NCI-H2081 treated with DMSO at 0.1 percent for 48 hours (cell line): ENCODE measurements at regions not wholly inside any gene's neighbourhood (a gene's known extent, or its start where the extent isn't known, plus 50 kb on each side); places are given as distances from the start of the nearest gene placed in this dataset.

Experiments
- DNase-seq: peaks from one replicate; lab custom pipeline; 2025; lab: John Stamatoyannopoulos, UW

- no peak for DNase-seq
Observed at GRCh38 chr6:40340957-40341356, 246.2 kb downstream of the LRFN2 start.

DNA sequence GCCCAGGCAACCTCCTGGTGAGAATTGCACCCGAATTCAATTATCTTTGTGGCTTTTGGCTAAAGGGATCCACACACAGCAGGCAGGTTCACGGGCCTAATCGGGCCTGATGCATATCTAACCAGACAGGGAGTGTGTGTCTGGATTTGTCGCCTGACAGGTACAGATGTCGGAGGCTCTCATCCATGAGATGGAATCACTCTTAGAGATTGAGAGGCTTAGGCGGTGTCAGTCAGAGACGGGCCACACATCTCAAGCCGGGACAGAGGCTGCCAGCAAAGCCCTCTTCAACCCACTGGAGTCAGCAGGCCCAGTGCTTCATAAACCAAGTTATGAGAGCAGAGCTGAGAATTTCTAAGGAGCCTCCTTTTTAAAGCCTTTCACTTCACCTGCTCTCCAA lies 247.0 kb downstream of the LRFN2 start:
- no peak for DNase-seq

DNA sequence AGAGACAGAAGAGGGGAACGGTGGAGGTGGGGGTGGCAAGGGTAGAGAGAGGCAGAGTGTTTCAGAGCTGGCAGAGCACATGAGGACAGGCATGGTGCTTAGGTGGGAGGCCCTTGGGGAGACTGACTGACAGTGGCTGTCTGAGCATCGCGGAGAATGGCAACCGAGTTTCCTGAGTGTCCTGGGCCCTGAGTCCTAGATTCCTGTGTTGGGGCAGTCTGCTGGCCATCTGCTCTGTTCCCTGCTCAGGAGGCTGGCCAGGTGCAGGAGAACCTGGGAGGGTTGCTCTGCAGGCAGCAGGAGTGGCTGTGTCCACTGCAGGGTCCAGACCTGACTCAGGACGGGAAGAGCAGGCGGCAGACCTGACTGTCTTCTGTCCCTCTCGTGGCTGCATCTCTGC lies 248.9 kb downstream of the LRFN2 start:
- no peak for DNase-seq

DNA sequence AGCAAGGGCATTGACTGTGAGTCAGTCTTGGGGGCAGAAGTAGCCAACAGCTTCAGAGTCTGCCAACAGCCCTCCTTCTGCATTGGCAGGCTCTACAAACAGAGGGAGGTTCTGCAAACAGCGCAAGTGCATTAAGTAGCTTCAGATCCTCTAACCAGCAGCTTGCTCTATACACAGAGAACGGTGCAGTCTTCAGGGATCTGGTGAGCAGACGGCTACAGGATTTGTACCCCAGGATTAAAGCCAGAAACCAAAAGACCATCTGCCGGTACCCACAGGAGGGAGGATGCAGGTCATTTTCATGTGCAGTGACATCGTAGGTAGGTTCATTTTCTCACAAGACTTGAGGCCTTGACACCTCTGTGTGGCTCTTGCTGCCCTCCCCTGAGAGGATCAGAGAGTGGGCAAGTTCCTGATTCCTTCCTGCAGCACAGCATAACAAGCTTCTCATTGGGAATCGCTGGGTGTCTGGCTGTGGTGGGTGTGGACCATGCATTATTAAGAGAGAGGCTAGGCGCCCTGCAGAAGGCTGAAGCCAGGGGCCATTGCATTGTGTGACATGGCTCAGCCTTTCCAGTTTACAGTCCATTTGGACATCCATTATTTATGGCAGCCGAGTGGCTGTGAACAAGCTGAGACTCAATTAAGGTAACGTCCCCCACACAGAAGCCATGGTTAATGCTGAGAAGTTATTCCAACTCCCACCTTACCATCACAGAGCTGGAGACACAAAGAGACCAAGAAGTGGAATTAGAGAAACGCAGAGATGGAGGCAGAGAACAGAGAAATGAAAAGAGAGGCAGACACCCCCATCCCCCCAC lies 250.0 kb downstream of the LRFN2 start:
- no peak for DNase-seq

DNA sequence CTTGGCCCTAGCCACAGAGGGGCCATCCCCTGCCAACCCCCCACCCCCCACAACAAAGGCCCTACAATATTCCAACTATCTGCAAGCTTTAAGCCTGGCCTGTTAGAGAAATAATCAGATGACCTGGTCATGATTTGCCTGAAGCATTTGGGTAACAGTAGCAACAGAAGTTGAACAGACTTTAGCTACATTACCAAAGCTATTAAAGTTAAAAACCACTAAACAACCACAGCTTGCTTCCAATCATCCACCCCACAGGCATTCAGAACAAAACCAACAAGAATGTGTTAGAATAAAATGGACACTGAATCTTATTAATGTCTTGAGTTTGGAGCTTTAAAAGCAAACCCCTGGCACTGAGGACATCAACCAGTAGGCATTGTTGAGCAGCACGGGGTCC lies 250.9 kb downstream of the LRFN2 start:
- DNase-seq = no peak

GRCh38 chr6:40334496-40335270 lies 252.5 kb downstream of the LRFN2 start:
- DNase-seq = no peak

DNA sequence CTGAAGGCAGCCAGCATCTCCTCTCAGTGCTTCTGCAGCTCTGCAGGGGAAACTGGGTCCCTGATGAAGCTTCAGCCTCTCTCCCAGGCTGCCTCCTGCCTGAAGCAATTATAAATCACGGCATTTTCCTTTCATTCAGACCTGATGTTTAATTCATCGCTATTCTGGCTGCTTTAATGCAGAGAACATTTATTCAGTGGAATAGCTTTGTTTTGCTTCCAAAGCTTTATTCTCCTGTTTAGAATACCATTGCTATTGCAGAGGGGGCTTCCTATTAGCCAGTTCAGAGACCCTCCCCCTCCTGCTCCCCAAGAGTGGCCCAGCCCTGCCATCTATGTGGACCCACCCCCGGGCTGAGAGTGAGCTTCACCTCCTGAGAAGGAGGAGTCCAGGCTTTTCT lies 255.6 kb downstream of the LRFN2 start:
- DNase-seq = no peak

DNA sequence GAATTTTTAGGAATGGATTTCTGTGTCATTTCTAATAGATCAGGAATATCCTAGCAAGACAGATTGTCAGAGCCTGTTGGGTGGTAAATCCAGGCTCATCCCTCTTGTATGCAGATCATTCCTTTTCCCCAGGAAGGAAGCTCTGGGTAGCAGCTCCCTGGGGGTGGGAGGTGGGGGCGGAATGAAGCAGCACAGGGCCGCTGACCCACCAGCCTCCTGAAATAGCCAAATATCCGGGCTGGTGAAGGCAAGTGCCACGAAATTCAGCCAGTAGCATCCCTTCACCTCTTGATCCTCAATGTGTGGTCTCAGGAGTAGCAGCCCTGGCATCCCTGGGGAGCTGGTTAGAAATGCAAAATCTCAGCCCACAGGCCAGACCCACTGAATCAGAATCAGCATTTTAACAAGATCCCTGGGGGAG lies 256.9 kb downstream of the LRFN2 start:
- no peak for DNase-seq

- DNase-seq = no peak
Observed at GRCh38 chr6:40328986-40329545, 258.1 kb downstream of the LRFN2 start.

GRCh38 chr6:40328386-40328985 lies 258.7 kb downstream of the LRFN2 start:
- DNase-seq = peak; percentile 17

GRCh38 chr6:40326714-40327421 lies 260.3 kb downstream of the LRFN2 start:
- DNase-seq = peak; percentile 44

- DNase-seq = no peak
Observed at GRCh38 chr6:40325791-40326190, 261.4 kb downstream of the LRFN2 start.

GRCh38 chr6:40325041-40325440 lies 262.1 kb downstream of the LRFN2 start:
- DNase-seq = no peak

GRCh38 chr6:40323881-40324634 lies 263.1 kb downstream of the LRFN2 start:
- no peak for DNase-seq

- DNase-seq = no peak
Observed at GRCh38 chr6:40322336-40322735, 264.8 kb downstream of the LRFN2 start.

- no peak for DNase-seq
Observed at GRCh38 chr6:40321616-40322015, 265.5 kb downstream of the LRFN2 start.

- DNase-seq = no peak
Observed at GRCh38 chr6:40320947-40321346, 266.2 kb downstream of the LRFN2 start.

DNA sequence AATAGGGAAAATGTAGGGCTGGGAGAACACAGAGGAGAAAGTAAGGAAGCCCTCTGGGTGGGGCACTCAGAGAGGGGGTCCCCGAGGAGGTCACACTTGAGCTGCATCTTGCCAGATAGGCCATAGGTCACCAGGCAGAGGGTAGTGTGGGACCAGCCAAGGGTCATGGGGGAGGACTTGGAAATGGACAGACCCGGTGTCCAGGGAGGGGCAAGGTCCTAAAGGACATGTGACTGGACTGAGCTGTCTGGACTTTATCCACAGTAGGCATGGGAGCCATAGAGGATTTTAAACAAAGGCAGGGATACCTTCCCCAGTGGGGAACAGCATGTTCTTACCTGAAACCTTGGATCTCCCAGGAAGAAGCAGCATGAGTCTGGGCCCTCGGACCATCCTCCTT lies 266.7 kb downstream of the LRFN2 start:
- no peak for DNase-seq

GRCh38 chr6:40319124-40319523 lies 268.0 kb downstream of the LRFN2 start:
- no peak for DNase-seq

DNA sequence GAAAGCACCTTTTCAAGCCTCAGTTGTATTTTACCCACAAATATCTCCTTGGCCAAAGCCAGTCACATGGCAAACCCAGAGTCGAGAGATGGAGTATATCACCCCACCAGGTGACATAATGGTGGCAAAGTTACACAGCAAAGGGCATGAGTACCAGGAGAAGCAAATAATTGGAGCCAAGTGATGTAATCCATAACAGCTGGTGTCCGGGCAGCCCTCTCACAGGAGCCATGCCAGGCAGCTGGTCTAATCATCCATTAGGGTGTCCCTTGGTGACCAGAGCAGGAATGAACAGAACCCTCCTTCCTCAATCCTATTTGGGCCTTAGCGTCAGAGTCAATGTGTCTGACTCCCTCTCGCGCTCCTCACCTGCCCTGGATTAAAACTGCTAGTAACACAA lies 272.1 kb downstream of the LRFN2 start:
- DNase-seq = no peak

DNA sequence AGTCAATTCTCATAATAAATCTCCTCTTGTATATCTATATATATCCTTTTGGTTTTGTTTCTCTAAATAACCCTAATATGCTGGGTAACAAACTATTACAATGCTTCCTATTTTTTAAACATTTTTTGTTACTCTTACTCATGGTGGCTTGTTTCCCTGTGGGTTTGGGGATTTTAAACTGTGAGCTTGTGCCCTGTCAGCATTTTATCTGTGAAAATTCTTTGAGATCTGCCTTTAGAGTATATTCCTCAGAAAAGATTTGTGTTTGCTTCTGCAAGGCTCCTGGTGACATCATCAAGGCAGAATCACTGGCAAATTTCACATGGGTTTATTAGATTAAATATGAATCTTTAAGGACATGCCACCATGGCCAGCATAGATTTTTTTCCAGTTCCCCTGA lies 273.6 kb downstream of the LRFN2 start:
- no peak for DNase-seq
